Endothelial cell of umbilical vein (primary cell): ENCODE measurements at regions not wholly inside any gene's neighbourhood (a gene's known extent, or its start where the extent isn't known, plus 50 kb on each side); places are given as distances from the start of the nearest gene placed in this dataset.

Source experiments
- BruUV-seq: library from RNA; stranded (reverse); fragments of 400-500 nt; replicated peaks from 2 replicates; lab custom pipeline; 2021; lab: Mats Ljungman, UMichigan
- CTCF ChIA-PET: fragments of 300-600, 350-600 bp; sonication (Branson Sonifier 250); formaldehyde crosslinking; loops from one replicate; lab custom pipeline; 2021; ENCODE audit warnings: antibody characterized with exemption, inconsistent platforms; lab: Charles Lee
- POLR2A ChIA-PET: fragments of 300-600, 350-600 bp; sonication (Branson Sonifier 250); formaldehyde crosslinking; loops from one replicate; lab custom pipeline; 2021; ENCODE audit warnings: antibody characterized with exemption, inconsistent platforms; lab: Charles Lee
- DNase-seq: peaks from one replicate; pipeline ENCODE4 v3.0.0-alpha.2; 2011; ENCODE audit warnings: low read depth, low spot score
- FAIRE-seq: peaks from 2 replicates; lab custom pipeline; 2011; peaks lifted over from hg19 to GRCh38; lab: Jason Lieb, UNC
- H2AFZ ChIP-seq: 2 replicates; pipeline ENCODE4 v1.6.0; 2012; ENCODE audit warnings: low read depth, low read length, control low read depth, inconsistent platforms
- H3K27ac ChIP-seq: 2 replicates; pipeline ENCODE4 v1.5.1; 2011; ENCODE audit warnings: low read depth, mild to moderate bottlenecking, control low read depth, low read length, moderate library complexity; ENCODE audit not compliant: insufficient read depth
- H3K27me3 ChIP-seq, 2 experiments: 2 replicates each; pipeline versions ENCODE4 v1.6.0 to v1.6.1; 2011; ENCODE audit warnings: low read length in 2 of 2, mixed read lengths in 1 of 2; ENCODE audit not compliant: control insufficient read depth in 2 of 2, insufficient read depth in 2 of 2
- H3K36me3 ChIP-seq, 2 experiments: 2 replicates in 1 of 2; 3 replicates in 1 of 2; pipeline ENCODE4 v1.5.1; 2011; ENCODE audit warnings: low read length in 2 of 2, mild to moderate bottlenecking in 1 of 2, moderate library complexity in 1 of 2; ENCODE audit not compliant: control insufficient read depth in 2 of 2, insufficient read depth in 2 of 2; ENCODE audit errors: extremely low read depth in 1 of 2
- H3K4me1 ChIP-seq: 3 replicates; pipeline ENCODE4 v1.5.1; 2011; ENCODE audit warnings: mild to moderate bottlenecking, low read length; ENCODE audit not compliant: control insufficient read depth, insufficient read depth; ENCODE audit errors: extremely low read depth
- H3K4me2 ChIP-seq: 2 replicates; pipeline ENCODE4 v1.6.1; 2011; ENCODE audit warnings: low read length, control low read depth, mixed read lengths; ENCODE audit not compliant: insufficient read depth
- H3K4me3 ChIP-seq, 3 experiments: fragments of 200-600 bp in 1 of 3; sonication (generic), shearing (Covaris generic) in 1 of 3; replicated peaks in 1 of 3; 2 replicates each; pipeline ENCODE4 v1.5.1; 2011 to 2016; ENCODE audit warnings: control low read depth in 3 of 3, low read length in 3 of 3, mild to moderate bottlenecking in 2 of 3, inconsistent platforms in 1 of 3, low read depth in 1 of 3, moderate library complexity in 1 of 3; ENCODE audit not compliant: insufficient read depth in 1 of 3
- H3K79me2 ChIP-seq: 2 replicates; pipeline ENCODE4 v1.6.0; 2012; ENCODE audit warnings: low read length, inconsistent platforms; ENCODE audit not compliant: control insufficient read depth, insufficient read depth
- H3K9ac ChIP-seq: replicated peaks from 2 replicates; pipeline ENCODE3; 2011; ENCODE audit warnings: low read length, control low read depth; ENCODE audit not compliant: insufficient read depth; ENCODE audit errors: extremely low read depth
- H3K9me1 ChIP-seq: replicated peaks from 3 replicates; pipeline ENCODE4 v1.6.0; 2011; ENCODE audit warnings: mild to moderate bottlenecking, low read length; ENCODE audit not compliant: control insufficient read depth, insufficient read depth; ENCODE audit errors: extremely low read depth
- H3K9me3 ChIP-seq: replicated peaks from 2 replicates; pipeline ENCODE4 v1.5.1; 2012; ENCODE audit warnings: low read length, inconsistent platforms; ENCODE audit not compliant: control insufficient read depth, insufficient read depth
- H4K20me1 ChIP-seq: replicated peaks from 2 replicates; pipeline ENCODE3; 2011; ENCODE audit warnings: mild to moderate bottlenecking, low read length; ENCODE audit not compliant: control insufficient read depth, insufficient read depth; ENCODE audit errors: extremely low read depth
- CTCF ChIP-seq, 2 donors: IDR thresholded peaks; 1 replicate in 1 of 2; 2 replicates in 1 of 2; pipeline ENCODE4 v1.5.1; 2011; ENCODE audit warnings: low read length in 2 of 2, mild to moderate bottlenecking in 2 of 2, moderate library complexity in 2 of 2, control low read depth in 1 of 2, inconsistent platforms in 1 of 2, low read depth in 1 of 2; ENCODE audit not compliant: insufficient read depth in 1 of 2; ENCODE audit errors: extremely low read depth in 1 of 2
- EZH2 ChIP-seq: IDR thresholded peaks from 2 replicates; pipeline ENCODE4 v1.6.1; 2012; ENCODE audit warnings: borderline replicate concordance, low read depth, mild to moderate bottlenecking, moderate library complexity, low read length, inconsistent platforms; ENCODE audit not compliant: severe bottlenecking
- FOS ChIP-seq: IDR thresholded peaks from 2 replicates; pipeline ENCODE4 v1.6.1; 2011; ENCODE audit warnings: mild to moderate bottlenecking, low read length, moderate library complexity, borderline replicate concordance; ENCODE audit not compliant: insufficient read depth
- GATA2 ChIP-seq: IDR thresholded peaks from 2 replicates; pipeline ENCODE4 v1.7.0; 2011; ENCODE audit warnings: low read depth, mild to moderate bottlenecking, moderate library complexity, mixed read lengths, low read length; ENCODE audit not compliant: insufficient read length, insufficient read depth
- JUN ChIP-seq: IDR thresholded peaks from 2 replicates; pipeline ENCODE4 v1.6.1; 2011; ENCODE audit warnings: borderline replicate concordance, low read depth; ENCODE audit not compliant: insufficient read length, insufficient read depth
- MYC ChIP-seq: IDR thresholded peaks from one replicate; pipeline ENCODE4 v1.6.1; 2011; ENCODE audit warnings: mild to moderate bottlenecking, low read depth, low read length
- POLR2A ChIP-seq: IDR thresholded peaks from 2 replicates; pipeline ENCODE4 v1.6.1; 2012; ENCODE audit warnings: low read depth, mild to moderate bottlenecking, control low read depth, low read length
- POLR2AphosphoS5 ChIP-seq: IDR thresholded peaks from 2 replicates; pipeline ENCODE4 v1.6.1; 2012; ENCODE audit warnings: low read depth, mild to moderate bottlenecking, control low read depth, low read length, moderate library complexity; ENCODE audit not compliant: insufficient read depth
- dilution Hi-C: fragments of 300-500 bp; cut with MboI; formaldehyde crosslinking; loops from one replicate; pipeline ENCODE4 v1.15.0; 2019; ENCODE audit warnings: low sequenced_read_pairs; ENCODE audit not compliant: extremely low pct_ligation_motif_present
- intact Hi-C: fragments of 100-400 bp; cut with micrococcal nuclease; formaldehyde crosslinking; loops from one replicate; pipeline ENCODE4 v1.10.0; 2022
- TF ChIP-seq, protein P1 (sequence below): IDR thresholded peaks from 2 replicates; pipeline ENCODE4 v1.6.1; 2011; ENCODE audit not compliant: insufficient read depth, insufficient read length

DNA sequence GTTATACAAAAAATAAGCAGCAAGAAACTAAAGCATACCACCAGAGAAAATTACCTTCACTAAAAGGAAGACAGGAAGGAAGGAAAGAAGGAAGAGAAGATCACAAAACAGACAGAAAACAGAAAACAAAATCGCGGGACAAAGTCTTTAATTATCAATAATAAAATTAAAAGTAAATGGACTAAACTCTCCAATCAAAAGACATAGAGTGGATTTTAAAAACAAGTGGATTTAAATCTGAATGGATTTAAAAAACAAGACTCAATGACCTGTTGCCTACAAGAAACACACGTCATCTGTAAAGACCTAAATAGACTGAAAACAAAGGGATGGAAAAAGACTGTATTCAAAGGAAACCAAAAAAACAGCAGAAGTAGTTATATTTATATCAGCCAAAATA, 75.7 kb upstream of the MAGI3 start:
- FAIRE-seq (no peak), DNase-seq (no peak)
- dilution Hi-C loops (no loop called here), intact Hi-C loops (no loop called here)
- H3K36me3 ChIP-seq: no peaks in the 10 kb centered on the region
- no peaks in the 10 kb centered on the region for H3K27me3 ChIP-seq
- ChIA-PET CTCF (no interaction called here), POLR2A (no interaction called here)
- H3K4me1 ChIP-seq: no peaks in the 10 kb centered on the region
- H3K4me3 ChIP-seq: no peak overlapping the region
- H2AFZ ChIP-seq: no peak overlapping the region
- no TSS peak for BruUV-seq
- H3K79me2 ChIP-seq: no peaks in the 10 kb centered on the region
- H3K9ac ChIP-seq: no peak overlapping the region
- no peak overlapping the region for H3K27ac ChIP-seq
- no peak overlapping the region for H3K4me2 ChIP-seq
- no peaks in the 10 kb centered on the region for H3K9me1 ChIP-seq
- H3K9me3 ChIP-seq: no peaks in the 10 kb centered on the region
- no peak for TF ChIP-seq MYC
- H4K20me1 ChIP-seq: no peaks in the 10 kb centered on the region

- Histone ChIP-seq H3K4me3 (no peak overlapping the region), H4K20me1 (no peaks in the 10 kb centered on the region), H3K4me2 (no peak overlapping the region), H3K27me3 (no peaks in the 10 kb centered on the region), H3K9me3 (no peaks in the 10 kb centered on the region), H3K79me2 (no peaks in the 10 kb centered on the region), H3K36me3 (no peaks in the 10 kb centered on the region), H3K27ac (no peak overlapping the region), H3K4me1 (no peaks in the 10 kb centered on the region), H3K9ac (no peak overlapping the region), H3K9me1 (no peaks in the 10 kb centered on the region), H2AFZ (no peak overlapping the region)
- ChIA-PET POLR2A (no interaction called here), CTCF (no interaction called here)
- no peak for FAIRE-seq
- no peak for TF ChIP-seq CTCF (IDR thresholded peaks at IDR 0.05; ENCODE audit: extremely low read depth in 1 of 2, insufficient read depth in 1 of 2, low read depth in 1 of 2, low read length in 2 of 2)
- TF ChIP-seq POLR2AphosphoS5: no peak
- TF ChIP-seq, protein P1, sequence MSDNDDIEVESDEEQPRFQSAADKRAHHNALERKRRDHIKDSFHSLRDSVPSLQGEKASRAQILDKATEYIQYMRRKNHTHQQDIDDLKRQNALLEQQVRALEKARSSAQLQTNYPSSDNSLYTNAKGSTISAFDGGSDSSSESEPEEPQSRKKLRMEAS: no peak
- no peak for TF ChIP-seq POLR2A
- TF ChIP-seq EZH2: no peak
- TF ChIP-seq JUN: no peak
- TF ChIP-seq MYC: no peak
- TF ChIP-seq FOS: no peak
- no peak for TF ChIP-seq GATA2
- no peak for DNase-seq
- BruUV-seq: no TSS peak
- intact Hi-C loops: no loop called here
- dilution Hi-C loops: no loop called here
Observed at GRCh38 chr1:113320272-113320671, 70.0 kb upstream of the MAGI3 start.
